Frontal cortex (tissue), 3 donors: ENCODE measurements at regions not wholly inside any gene's neighbourhood (a gene's known extent, or its start where the extent isn't known, plus 50 kb on each side); places are given as distances from the start of the nearest gene placed in this dataset.
"Not testable (repeated sequence)": the region's sequence is repeated elsewhere in the genome, so short reads cannot be mapped to it uniquely, and the experiment has no call there.

ENCODE experiments used
- DNase-seq, 2 donors: peaks; one replicate each; pipeline ENCODE4 v3.0.0; 2012; ENCODE audit warnings: low spot score in 2 of 2
- FAIRE-seq: peaks from 2 replicates; lab custom pipeline; 2012; peaks lifted over from hg19 to GRCh38; lab: Jason Lieb, UNC
- donor health status: control.
- donor health status: control.
- donor health status: control.

- FAIRE-seq (no peak), DNase-seq (no peak)
Measured at GRCh38 chr22:22069450-22070370, 87.1 kb upstream of the TOP3B start.

GRCh38 chr22:22068657-22069056 lies 86.1 kb upstream of the TOP3B start:
- FAIRE-seq = no peak
- no peak for DNase-seq

- FAIRE-seq (no peak), DNase-seq (no peak)
Measured at GRCh38 chr22:22068025-22068424, 85.4 kb upstream of the TOP3B start.

DNA sequence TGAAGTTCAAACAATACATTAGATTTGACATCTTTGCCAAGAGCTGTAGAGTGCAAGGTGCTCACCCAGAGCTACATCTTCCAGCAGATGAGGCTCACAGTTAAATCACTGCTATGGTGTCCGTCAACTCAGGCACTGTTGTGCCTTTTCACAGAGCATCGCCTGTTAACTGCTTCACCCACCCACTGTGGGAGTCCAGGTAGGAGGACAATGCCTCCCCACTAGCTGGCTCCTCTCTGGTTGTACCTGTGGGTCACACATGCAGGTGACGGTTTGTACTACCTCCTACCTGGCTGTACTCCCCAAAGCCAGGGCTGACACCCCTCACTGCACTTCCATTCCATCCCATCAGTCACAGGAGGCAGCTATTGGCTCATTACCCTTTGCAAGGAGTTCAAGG lies 84.6 kb upstream of the TOP3B start:
- DNase-seq (no peak), FAIRE-seq (no peak)

GRCh38 chr22:22064580-22064979 lies 82.0 kb upstream of the TOP3B start:
- FAIRE-seq (no peak), DNase-seq (no peak)

- FAIRE-seq = peak; percentile 8
- DNase-seq = no peak
Measured at GRCh38 chr22:22062306-22062793, 79.8 kb upstream of the TOP3B start.

- FAIRE-seq (no peak), DNase-seq (peak in 1 of 2 donors; percentile 16)
Measured at GRCh38 chr22:22061085-22062077, 78.8 kb upstream of the TOP3B start.

- DNase-seq (no peak), FAIRE-seq (no peak)
Measured at GRCh38 chr22:22060200-22061084, 77.9 kb upstream of the TOP3B start.

DNA sequence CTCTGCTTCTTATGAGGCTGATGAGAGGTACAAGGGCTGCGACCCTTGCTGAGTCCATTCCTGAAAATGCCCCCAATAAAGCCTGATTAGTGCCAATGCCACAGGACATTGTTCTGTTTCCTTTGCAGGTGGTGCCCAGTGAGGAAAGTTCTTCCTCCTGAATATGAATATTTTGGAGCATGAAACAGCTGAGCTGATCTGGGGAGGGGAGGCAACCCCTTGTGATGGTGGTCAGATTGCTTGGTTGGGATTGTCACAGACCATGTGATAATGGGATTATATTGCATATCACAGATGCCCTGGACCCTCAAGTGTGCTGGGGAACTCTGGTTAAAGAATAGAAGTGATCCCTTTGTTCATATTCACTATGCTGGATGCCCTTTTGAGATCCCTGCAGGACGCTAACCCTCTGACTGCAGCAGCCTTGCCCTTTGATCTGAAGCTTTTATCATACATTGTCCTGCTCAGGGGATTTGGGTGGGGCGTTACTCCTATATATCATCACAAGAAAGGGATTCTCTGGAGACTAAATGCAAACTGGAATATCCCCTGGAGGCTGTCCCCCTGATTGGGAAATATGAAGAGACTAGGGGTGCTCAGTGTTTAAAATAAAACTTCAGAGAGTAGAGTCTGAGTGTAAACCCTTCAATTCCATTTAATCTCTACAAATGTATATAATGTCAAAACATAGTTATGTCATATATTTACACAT lies 76.9 kb upstream of the TOP3B start:
- no peak for FAIRE-seq
- DNase-seq = no peak

DNA sequence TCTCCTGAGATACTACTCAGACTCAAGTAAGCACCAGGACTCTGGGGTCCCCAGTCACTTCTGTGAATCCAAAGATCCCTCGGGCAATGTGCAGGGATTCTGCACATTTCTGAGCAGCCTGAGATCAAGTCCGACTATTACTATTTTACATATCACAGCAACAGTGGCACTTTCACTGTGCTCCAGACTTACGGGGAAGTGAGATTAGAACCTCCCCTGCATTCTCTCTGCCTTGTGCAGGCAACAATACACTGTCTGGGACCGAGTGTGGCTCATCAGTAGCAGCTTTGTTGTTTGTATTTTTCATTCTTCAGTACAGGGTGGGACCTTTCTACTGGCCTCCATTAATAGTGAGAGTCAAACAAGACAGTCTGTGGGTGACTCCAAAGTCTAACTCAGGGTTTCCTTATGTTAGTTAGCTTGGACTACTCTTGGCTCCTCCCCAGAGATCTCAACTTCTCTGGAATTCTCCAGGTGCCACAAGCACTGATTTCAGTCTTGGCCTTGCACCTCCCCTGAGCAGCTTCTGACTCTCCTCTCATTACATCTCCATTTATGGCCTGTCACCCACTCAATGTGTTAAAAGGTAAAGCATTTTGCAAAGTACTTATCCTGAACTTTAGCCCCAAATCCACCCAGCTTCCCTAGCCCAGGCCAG lies 76.2 kb upstream of the TOP3B start:
- FAIRE-seq = no peak
- no peak for DNase-seq

DNA sequence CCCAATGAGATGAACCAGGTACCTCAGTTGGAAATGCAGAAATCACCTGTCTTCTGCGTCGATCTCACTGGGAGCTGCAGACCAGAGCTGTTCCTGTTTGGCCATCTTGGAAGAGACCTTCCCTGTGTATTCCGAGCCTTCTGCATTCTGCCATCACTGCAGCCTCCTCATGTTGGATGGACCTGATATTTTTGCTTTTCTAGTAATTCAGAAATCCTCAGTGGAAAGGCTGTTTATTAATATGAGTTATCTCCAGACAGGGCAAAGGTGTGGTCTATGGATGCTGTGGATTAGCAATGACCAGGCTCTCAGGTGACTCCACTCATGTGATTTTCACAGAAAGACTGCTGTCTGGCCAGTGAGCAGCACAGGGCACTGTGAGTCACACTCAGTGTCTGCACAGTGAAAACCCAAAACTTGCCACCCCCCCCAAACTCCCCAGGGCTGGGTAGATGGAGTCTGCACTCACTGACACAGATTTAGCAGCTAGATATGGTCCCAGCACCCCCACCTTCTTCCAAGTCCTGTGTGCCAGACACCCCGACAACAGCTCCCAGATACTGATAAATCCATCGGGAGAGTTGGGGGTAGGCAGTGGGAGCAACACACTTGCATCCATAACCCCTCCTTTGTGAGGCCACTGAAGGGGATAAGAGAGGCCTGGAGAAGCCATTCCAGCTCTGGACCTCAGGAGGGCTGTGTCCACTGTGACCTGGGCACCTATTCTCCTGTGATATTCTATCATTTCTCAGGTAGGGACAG lies 75.2 kb upstream of the TOP3B start:
- DNase-seq (no peak), FAIRE-seq (no peak)

- not testable (repeated sequence) for DNase-seq, FAIRE-seq
Measured at GRCh38 chr22:22056809-22057594, 74.4 kb upstream of the TOP3B start.

DNA sequence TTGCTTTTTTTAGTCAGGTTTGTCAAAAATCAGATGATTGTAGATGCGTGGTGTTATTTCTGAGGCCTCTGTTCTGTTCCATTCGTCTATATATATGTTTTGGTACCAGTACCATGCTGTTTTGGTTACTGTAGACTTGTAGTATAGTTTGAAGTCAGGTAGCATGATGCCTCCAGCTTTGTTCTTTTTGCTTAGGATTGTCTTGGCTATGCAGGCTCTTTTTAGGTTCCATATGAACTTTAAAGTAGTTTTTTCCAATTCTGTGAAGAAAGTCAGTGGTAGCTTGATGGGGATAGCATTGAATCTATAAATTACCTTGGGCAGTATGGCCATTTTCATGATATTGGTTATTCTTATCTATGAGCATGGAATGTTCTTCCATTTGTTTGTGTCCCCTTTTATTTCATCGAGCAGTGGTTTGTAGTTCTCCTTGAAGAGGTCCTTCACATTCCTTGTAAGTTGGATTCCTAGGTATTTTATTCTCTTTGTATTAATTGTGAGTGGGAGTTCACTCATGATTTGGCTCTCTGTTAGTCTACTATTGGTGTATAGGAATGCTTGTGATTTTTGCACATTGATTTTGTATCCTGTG lies 70.1 kb upstream of the TOP3B start:
- not testable (repeated sequence) for DNase-seq, FAIRE-seq

DNA sequence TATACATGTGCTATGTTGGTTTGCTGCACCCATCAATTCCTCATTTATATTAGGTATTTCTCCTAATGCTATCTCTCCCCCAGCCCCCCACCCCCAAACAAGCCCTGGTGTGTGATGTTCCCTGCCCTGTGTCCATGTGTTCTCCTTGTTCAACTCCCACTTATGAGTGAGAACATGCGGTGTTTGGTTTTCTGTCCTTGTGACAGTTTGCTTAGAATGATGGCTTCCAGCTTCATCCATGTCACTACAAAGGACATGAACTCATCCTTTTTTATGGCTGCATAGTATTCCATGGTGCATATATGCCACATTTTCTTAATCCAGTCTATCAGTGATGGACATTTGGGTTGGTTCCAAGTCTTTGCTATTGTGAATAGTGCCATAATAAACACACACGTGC lies 68.4 kb upstream of the TOP3B start:
- DNase-seq, FAIRE-seq: not testable (repeated sequence)

DNA sequence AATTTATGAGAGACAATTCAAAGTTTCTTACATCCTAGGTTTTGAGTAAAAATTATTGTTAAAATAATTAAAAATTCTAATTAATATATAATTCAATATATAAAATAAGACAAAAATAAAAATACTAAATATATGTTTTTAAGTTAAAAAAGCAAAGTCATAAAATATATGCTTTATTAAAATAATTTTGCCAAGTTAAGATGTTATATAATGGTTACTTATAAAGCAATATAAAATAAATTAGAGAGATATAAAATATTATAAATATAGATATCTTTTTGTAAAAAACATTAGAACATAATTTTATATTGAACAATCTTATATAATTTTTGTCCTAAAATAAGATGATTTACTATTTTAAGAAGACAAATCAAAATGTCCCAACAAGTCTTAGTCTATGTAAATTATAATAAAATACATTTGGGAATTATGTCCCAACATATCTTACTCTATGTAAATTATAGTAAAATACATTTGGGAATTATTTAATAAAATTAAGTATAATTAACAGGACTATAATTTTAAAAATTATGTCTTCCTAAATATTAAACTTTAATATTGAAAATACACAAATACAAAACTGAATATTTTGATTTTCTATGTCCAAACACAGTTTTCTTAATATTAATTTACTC lies 67.7 kb upstream of the TOP3B start:
- FAIRE-seq (peak; percentile 99), DNase-seq (no peak)

- DNase-seq (no peak), FAIRE-seq (no peak)
Measured at GRCh38 chr22:22049684-22050083, 67.1 kb upstream of the TOP3B start.
